Central memory CD4-positive, alpha-beta T cell (primary cell): ENCODE measurements at regions not wholly inside any gene's neighbourhood (a gene's known extent, or its start where the extent isn't known, plus 50 kb on each side); places are given as distances from the start of the nearest gene placed in this dataset.

Experiments
- DNase-seq: peaks from one replicate; pipeline ENCODE4 v3.0.0; 2022

- DNase-seq, result no peak
Observed at GRCh38 chr9:28234133-28234893, 661.0 kb upstream of the C9orf72 start.

- DNase-seq, result no peak
Observed at GRCh38 chr9:28234894-28235277, 661.6 kb upstream of the C9orf72 start.

GRCh38 chr9:28249424-28249823, 676.1 kb upstream of the C9orf72 start:
- DNase-seq, result no peak

- no peak for DNase-seq
Observed at GRCh38 chr9:28255174-28255573, 681.9 kb upstream of the C9orf72 start.

DNA sequence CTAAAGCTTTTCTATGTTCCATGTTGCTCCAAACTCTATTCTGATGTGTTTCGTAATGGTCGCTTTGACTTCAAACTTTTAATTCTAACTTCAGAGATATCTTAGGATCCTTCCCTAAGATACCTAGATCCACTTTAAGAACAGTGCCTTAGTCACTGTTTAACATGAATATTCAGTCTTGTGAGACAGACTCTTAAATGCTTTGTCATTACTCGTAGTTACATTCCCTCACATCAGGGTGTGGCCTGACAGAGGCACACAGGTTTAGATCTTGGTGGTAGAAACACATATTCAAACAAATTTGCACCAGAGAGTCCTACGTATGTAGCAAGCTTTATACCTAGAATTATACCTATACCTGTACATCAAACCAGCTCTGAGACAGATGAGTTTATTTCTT, 687.0 kb upstream of the C9orf72 start:
- no peak for DNase-seq

- DNase-seq, result no peak
Observed at GRCh38 chr9:28264368-28264767, 691.1 kb upstream of the C9orf72 start.

GRCh38 chr9:28267351-28267750, 694.1 kb upstream of the C9orf72 start:
- no peak for DNase-seq

GRCh38 chr9:28270156-28270555, 696.9 kb upstream of the C9orf72 start:
- DNase-seq, result no peak

GRCh38 chr9:28272127-28272526, 698.8 kb upstream of the C9orf72 start:
- no peak for DNase-seq

- no peak for DNase-seq
Observed at GRCh38 chr9:28287455-28287854, 714.2 kb upstream of the C9orf72 start.

DNA sequence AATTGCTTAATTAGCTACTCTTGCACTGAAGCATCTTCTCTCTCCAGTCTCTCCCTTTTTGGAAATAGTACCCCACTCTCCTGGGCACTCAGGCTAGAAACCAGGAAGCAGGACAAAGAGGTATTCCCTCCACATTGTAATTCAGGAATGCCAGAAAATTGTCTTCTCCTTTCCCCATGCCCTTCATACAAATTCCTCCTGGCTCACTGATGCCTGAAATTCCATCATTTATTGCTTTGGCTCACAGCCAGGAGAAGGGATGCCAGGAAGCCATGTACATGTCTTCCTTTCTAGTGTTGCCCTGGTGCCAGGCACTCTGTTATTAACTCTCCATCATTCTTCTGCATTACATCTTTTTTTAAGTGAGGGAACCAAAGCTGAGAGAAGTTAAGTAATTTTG, 716.5 kb upstream of the C9orf72 start:
- DNase-seq, result no peak

DNA sequence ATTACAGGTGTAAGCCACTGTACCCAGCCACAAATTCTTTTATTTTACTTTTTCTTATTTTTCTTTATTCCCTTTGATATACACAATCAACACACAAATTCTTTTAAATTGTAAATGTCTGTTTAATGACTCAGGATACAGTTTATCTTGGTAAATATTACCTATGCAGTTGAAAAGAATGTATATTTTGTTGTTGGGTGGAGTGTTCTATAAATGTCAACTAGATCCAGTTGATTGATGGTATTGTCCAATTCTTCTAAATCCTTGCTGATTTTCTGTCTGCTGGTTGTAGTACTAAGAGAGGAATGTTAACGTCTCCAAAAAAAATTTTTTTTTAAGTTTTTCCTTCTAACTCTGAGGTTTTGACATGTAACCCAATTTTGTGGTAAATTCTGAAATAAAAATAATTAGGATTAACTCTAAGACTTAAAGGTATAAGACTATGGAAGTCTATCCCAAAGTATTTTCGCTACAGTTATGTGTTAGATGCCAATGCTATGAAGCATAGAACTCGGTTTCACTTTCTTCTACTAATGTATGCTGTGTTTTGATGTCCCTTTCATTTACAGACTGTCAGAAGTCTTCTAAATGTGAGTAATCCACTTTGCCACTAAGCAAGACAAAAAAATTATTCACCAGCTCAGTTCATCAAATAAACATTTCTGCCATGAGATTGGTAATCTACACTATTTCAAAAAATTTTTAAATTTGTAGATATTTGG, 720.2 kb upstream of the C9orf72 start:
- DNase-seq, result no peak

GRCh38 chr9:28301281-28301680, 728.0 kb upstream of the C9orf72 start:
- DNase-seq, result no peak

DNA sequence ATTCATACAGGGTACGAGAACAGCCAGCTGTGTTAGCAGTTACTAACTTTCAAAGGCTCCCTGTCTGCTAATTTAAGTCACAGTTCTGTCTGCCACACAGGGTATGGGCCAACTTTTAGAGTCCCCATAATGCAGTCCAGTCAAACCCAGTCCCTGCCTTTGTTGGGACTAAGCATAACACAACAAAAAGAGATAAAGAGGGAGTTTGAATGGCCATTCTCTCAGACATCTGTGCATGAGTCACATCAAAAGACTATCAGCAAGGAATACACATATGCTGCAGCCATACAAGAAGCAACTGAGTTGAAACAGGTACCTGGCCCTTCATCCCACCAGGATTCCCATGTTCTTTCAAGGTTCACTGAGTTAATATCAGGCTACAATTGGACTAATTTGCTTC, 744.5 kb upstream of the C9orf72 start:
- DNase-seq, result no peak

GRCh38 chr9:28318515-28318914, 745.2 kb upstream of the C9orf72 start:
- no peak for DNase-seq

GRCh38 chr9:28319981-28320380, 746.7 kb upstream of the C9orf72 start:
- no peak for DNase-seq

GRCh38 chr9:28320616-28321015, 747.3 kb upstream of the C9orf72 start:
- DNase-seq, result no peak

DNA sequence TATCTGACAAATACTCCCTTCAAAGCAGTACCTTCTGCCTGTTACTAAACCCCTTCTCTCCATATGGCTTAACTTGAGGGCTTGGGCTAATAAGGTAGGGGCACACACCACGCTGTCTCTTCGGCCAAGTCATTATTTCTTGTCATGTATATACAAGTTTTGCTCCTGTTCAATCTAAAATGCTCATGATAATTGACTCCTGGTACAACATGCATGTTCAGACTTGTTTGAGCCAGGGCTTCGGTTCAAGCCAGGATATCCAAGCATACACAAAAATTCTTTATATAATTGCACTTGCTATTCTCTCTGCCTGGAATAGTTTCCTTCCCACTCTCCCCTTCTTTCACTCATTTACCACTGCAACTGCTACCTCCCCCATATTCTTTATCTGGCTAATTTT, 756.0 kb upstream of the C9orf72 start:
- no peak for DNase-seq

DNA sequence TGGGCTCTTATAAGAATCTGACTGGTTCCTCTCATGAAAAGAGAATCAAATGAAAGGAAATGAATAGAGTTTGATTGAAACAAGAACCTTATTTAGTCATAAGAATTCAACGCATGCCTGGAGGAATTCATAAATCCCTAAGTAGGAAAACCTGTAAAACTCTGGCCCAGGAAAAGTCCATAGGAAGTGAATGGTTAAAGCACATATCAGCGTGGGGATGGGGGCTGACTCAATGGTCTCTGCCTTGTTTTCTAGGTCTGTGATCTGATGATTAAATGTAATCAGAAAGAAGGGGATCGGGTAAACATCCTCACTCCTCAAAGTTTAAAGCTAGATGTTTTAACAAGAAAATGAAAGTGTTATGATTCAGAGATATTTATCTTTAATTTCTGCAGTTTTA, 759.4 kb upstream of the C9orf72 start:
- no peak for DNase-seq

- DNase-seq, result no peak
Observed at GRCh38 chr9:28341913-28342312, 768.6 kb upstream of the C9orf72 start.

DNA sequence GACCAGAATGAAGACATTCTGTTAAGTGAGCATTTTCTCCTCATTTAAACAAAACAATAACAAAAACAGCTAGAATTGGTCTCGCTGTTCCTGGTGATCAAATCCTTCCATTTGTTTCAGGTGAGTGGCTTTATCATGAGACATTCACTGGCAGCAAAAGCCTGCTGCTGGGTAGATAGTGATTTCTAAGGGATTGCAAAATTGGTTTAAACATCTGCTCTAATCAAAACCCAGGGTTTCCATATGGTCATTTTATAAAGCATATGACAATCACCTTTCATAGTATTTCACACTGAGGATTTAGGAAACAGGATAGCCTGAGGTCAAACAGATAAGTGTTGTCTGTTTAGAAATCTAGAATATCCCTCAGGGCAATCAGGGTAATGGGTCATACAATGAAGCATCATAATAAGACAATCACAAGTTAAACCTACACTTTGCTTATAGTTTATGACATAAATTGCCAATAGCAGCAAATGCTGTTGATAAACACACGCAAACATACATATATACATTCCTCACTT, 769.6 kb upstream of the C9orf72 start:
- DNase-seq, result no peak

GRCh38 chr9:28363151-28363562, 789.9 kb upstream of the C9orf72 start:
- no peak for DNase-seq

DNA sequence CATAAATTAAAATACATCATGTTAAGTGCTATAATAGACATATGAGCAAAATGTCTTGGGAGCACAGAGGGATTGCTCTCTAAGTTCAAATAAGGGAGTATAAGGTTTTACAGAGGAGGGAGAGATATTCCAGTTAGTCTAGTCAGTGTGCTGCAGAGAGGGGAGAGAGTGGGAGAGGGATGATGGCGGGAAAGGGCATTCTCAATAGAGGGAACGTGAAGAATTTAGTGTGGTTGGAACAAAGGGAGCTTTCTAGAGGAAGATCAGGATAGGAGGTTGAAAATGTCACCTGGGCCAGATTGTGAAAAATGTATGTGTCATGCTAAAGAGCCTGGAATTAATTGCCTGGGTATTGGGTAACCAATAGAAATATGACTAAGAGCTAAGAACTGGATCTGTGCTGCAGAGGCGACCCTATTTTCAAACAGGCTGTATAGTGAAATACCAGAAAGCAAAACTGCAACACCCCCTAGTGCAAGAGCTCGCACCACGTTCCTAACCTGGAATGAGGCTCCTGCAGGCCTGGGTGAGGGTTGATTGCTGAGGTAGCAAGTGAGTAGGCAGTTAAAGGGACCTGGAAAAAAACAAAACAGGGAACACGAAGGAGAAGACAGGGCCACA, 791.8 kb upstream of the C9orf72 start:
- DNase-seq, result no peak

- DNase-seq, result no peak
Observed at GRCh38 chr9:28365728-28366127, 792.4 kb upstream of the C9orf72 start.
